ENCODE measurements at regions not wholly inside any gene's neighbourhood (a gene's known extent, or its start where the extent isn't known, plus 50 kb on each side); places are given as distances from the start of the nearest gene placed in this dataset.

GRCh38 chr15:46207341-46207740 is 572.5 kb downstream of the SQOR start:
- Histone ChIP-seq H3K4me1 (ENCODE audit: insufficient read depth, low read length, severe bottlenecking) (no peaks in the 10 kb centered on the region), H4K20me1 (ENCODE audit: insufficient read depth, low read length) (no peaks in the 10 kb centered on the region), H3K36me3 (ENCODE audit: insufficient read depth, low read length) (no peaks in the 10 kb centered on the region), H3K9me2 (ENCODE audit: low read depth, low read length) (no peaks in the 10 kb centered on the region), H3K9ac (ENCODE audit: low read length) (no peak overlapping the region), H3K27ac (ENCODE audit: low read depth, low read length, poor library complexity, severe bottlenecking) (no peak overlapping the region), H3K9me3 (ENCODE audit: low read length) (no peaks in the 10 kb centered on the region), H3K79me2 (ENCODE audit: insufficient read depth, low read length) (no peaks in the 10 kb centered on the region), H3K4me3 (ENCODE audit: low read depth, low read length, poor library complexity, severe bottlenecking) (no peak overlapping the region), H3K27me3 (ENCODE audit: insufficient read depth, low read length) (no peaks in the 10 kb centered on the region), H3F3A (ENCODE audit: insufficient read depth, low read length) (no peaks in the 10 kb centered on the region), H2AFZ (ENCODE audit: low read length) (no peak overlapping the region), H3K4me2 (ENCODE audit: low read length) (no peak overlapping the region)
- no peak for TF ChIP-seq EZH2 (IDR thresholded peaks at IDR 0.05; ENCODE audit: borderline replicate concordance, low read length)
- TF ChIP-seq CTCF (IDR thresholded peaks at IDR 0.05; ENCODE audit: low read length) = no peak

GRCh38 chr15:46213551-46213950 is 578.7 kb downstream of the SQOR start:
- Histone ChIP-seq H3K4me2 (ENCODE audit: low read length) (no peak overlapping the region), H3K36me3 (ENCODE audit: insufficient read depth, low read length) (no peaks in the 10 kb centered on the region), H3K4me3 (ENCODE audit: low read depth, low read length, poor library complexity, severe bottlenecking) (no peak overlapping the region), H3F3A (ENCODE audit: insufficient read depth, low read length) (no peaks in the 10 kb centered on the region), H3K79me2 (ENCODE audit: insufficient read depth, low read length) (no peaks in the 10 kb centered on the region), H4K20me1 (ENCODE audit: insufficient read depth, low read length) (no peaks in the 10 kb centered on the region), H3K4me1 (ENCODE audit: insufficient read depth, low read length, severe bottlenecking) (no peaks in the 10 kb centered on the region), H2AFZ (ENCODE audit: low read length) (no peak overlapping the region), H3K9ac (ENCODE audit: low read length) (no peak overlapping the region), H3K27ac (ENCODE audit: low read depth, low read length, poor library complexity, severe bottlenecking) (no peak overlapping the region), H3K27me3 (ENCODE audit: insufficient read depth, low read length) (no peaks in the 10 kb centered on the region), H3K9me3 (ENCODE audit: low read length) (no peaks in the 10 kb centered on the region), H3K9me2 (ENCODE audit: low read depth, low read length) (no peaks in the 10 kb centered on the region)
- no peak for TF ChIP-seq EZH2 (IDR thresholded peaks at IDR 0.05; ENCODE audit: borderline replicate concordance, low read length)
- TF ChIP-seq CTCF (IDR thresholded peaks at IDR 0.05; ENCODE audit: low read length) = no peak

GRCh38 chr15:46222826-46223225 is 588.0 kb downstream of the SQOR start:
- no peak overlapping the region for H2AFZ ChIP-seq (ENCODE audit: low read length)
- no peaks in the 10 kb centered on the region for H3K79me2 ChIP-seq (ENCODE audit: insufficient read depth, low read length)
- no peaks in the 10 kb centered on the region for H4K20me1 ChIP-seq (ENCODE audit: insufficient read depth, low read length)
- no peaks in the 10 kb centered on the region for H3K9me2 ChIP-seq (ENCODE audit: low read depth, low read length)
- no peaks in the 10 kb centered on the region for H3F3A ChIP-seq (ENCODE audit: insufficient read depth, low read length)
- no peak overlapping the region for H3K4me3 ChIP-seq (ENCODE audit: low read depth, low read length, poor library complexity, severe bottlenecking)
- no peaks in the 10 kb centered on the region for H3K36me3 ChIP-seq (ENCODE audit: insufficient read depth, low read length)
- H3K9me3 ChIP-seq (ENCODE audit: low read length) = no peaks in the 10 kb centered on the region
- no peak overlapping the region for H3K4me2 ChIP-seq (ENCODE audit: low read length)
- H3K4me1 ChIP-seq (ENCODE audit: insufficient read depth, low read length, severe bottlenecking) = no peaks in the 10 kb centered on the region
- H3K9ac ChIP-seq (ENCODE audit: low read length) = no peak overlapping the region
- H3K27me3 ChIP-seq (ENCODE audit: insufficient read depth, low read length) = no peaks in the 10 kb centered on the region
- TF ChIP-seq CTCF (IDR thresholded peaks at IDR 0.05; ENCODE audit: low read length) = no peak
- no peak for TF ChIP-seq EZH2 (IDR thresholded peaks at IDR 0.05; ENCODE audit: borderline replicate concordance, low read length)
- no peak overlapping the region for H3K27ac ChIP-seq (ENCODE audit: low read depth, low read length, poor library complexity, severe bottlenecking)
